ENCODE measurements at regions not wholly inside any gene's neighbourhood (a gene's known extent, or its start where the extent isn't known, plus 50 kb on each side); places are given as distances from the start of the nearest gene placed in this dataset.
"Not testable (repeated sequence)": the region's sequence is repeated elsewhere in the genome, so short reads cannot be mapped to it uniquely, and the experiment has no call there.

DNA sequence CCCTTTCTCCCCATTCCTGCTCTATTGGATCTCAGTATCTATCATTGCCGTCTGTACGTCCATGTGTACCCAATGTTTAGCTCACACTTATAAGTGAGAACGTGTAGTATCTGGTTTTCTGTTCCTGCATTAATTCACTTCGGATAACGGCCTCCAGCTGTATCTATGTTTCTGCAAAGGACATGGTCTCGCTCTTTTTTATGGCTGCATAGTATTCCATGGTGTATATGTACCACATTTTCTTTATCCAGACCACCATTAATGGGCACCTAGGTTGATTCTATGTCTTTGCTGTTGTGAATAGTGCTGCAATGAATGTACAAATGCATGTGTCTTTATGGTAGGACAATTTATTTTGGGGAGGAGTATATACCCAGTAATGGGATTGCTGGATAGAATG is 94.4 kb upstream of the MPP7 start:
- H3K4me1 ChIP-seq (ENCODE audit: insufficient read depth, low read length, poor library complexity, severe bottlenecking): no peaks in the 10 kb centered on the region
- H3K27me3 ChIP-seq (ENCODE audit: insufficient read depth, low read length, poor library complexity, severe bottlenecking): no peaks in the 10 kb centered on the region
- no peaks in the 10 kb centered on the region for H4K20me1 ChIP-seq (ENCODE audit: insufficient read depth, low read length, poor library complexity, severe bottlenecking)
- no peaks in the 10 kb centered on the region for H3K9me3 ChIP-seq (ENCODE audit: insufficient read depth, low read depth, low read length)
- H3K36me3 ChIP-seq (ENCODE audit: insufficient read depth, low read length): no peaks in the 10 kb centered on the region
- no peaks in the 10 kb centered on the region for H3F3A ChIP-seq (ENCODE audit: low read depth)
- no peak overlapping the region for H3K4me3 ChIP-seq (ENCODE audit: low read length, poor library complexity, severe bottlenecking)
- H3K79me2 ChIP-seq (ENCODE audit: insufficient read depth, low read length): no peaks in the 10 kb centered on the region
- TF ChIP-seq, protein P1, sequence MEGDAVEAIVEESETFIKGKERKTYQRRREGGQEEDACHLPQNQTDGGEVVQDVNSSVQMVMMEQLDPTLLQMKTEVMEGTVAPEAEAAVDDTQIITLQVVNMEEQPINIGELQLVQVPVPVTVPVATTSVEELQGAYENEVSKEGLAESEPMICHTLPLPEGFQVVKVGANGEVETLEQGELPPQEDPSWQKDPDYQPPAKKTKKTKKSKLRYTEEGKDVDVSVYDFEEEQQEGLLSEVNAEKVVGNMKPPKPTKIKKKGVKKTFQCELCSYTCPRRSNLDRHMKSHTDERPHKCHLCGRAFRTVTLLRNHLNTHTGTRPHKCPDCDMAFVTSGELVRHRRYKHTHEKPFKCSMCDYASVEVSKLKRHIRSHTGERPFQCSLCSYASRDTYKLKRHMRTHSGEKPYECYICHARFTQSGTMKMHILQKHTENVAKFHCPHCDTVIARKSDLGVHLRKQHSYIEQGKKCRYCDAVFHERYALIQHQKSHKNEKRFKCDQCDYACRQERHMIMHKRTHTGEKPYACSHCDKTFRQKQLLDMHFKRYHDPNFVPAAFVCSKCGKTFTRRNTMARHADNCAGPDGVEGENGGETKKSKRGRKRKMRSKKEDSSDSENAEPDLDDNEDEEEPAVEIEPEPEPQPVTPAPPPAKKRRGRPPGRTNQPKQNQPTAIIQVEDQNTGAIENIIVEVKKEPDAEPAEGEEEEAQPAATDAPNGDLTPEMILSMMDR (conservative IDR thresholded peaks at IDR 0.05; ENCODE audit: low read length): no peak
- no peak for TF ChIP-seq EZH2phosphoT487 (IDR thresholded peaks at IDR 0.05; ENCODE audit: borderline replicate concordance)
- H2AFZ ChIP-seq (ENCODE audit: low read length): no peak overlapping the region
- no peaks in the 10 kb centered on the region for H3K9me2 ChIP-seq (replicated peaks; ENCODE audit: low read depth, low read length)
- no peak overlapping the region for H3K9ac ChIP-seq (ENCODE audit: low read depth, low read length, poor library complexity, severe bottlenecking)
- H3K4me2 ChIP-seq (ENCODE audit: low read depth, low read length, poor library complexity, severe bottlenecking): no peak overlapping the region

DNA sequence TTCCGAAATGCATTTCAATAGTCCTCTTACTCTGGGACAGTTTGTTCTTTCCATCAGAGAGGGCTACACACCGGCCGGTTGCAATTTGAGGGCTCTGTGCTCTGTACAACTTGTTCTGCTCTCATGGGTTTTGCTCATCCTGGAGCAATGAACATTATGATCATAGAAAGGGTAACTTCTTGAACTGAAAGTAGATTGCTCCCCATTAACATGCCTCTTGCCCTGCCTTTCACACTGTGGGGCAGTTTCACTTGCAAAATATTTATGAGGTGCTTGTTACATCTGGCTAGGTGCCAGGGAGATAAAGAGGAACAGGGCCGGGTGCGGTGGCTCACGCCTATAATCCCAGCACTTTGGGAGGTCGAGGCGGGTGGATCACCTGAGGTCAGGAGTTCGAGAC is 97.3 kb upstream of the MPP7 start:
- Histone ChIP-seq H3K27me3 (ENCODE audit: insufficient read depth, low read length, poor library complexity, severe bottlenecking) (no peaks in the 10 kb centered on the region), H3K4me2 (ENCODE audit: low read depth, low read length, poor library complexity, severe bottlenecking) (no peak overlapping the region), H3K9ac (ENCODE audit: low read depth, low read length, poor library complexity, severe bottlenecking) (no peak overlapping the region), H3K9me2 (replicated peaks; ENCODE audit: low read depth, low read length) (no peaks in the 10 kb centered on the region), H2AFZ (ENCODE audit: low read length) (no peak overlapping the region), H3K4me3 (ENCODE audit: low read length, poor library complexity, severe bottlenecking) (no peak overlapping the region), H4K20me1 (ENCODE audit: insufficient read depth, low read length, poor library complexity, severe bottlenecking) (no peaks in the 10 kb centered on the region), H3K36me3 (ENCODE audit: insufficient read depth, low read length) (no peaks in the 10 kb centered on the region), H3F3A (ENCODE audit: low read depth) (no peaks in the 10 kb centered on the region), H3K9me3 (ENCODE audit: insufficient read depth, low read depth, low read length) (no peaks in the 10 kb centered on the region), H3K79me2 (ENCODE audit: insufficient read depth, low read length) (no peaks in the 10 kb centered on the region), H3K4me1 (ENCODE audit: insufficient read depth, low read length, poor library complexity, severe bottlenecking) (no peaks in the 10 kb centered on the region)
- TF ChIP-seq, protein P1 (conservative IDR thresholded peaks at IDR 0.05; ENCODE audit: low read length): no peak
- no peak for TF ChIP-seq EZH2phosphoT487 (IDR thresholded peaks at IDR 0.05; ENCODE audit: borderline replicate concordance)

DNA sequence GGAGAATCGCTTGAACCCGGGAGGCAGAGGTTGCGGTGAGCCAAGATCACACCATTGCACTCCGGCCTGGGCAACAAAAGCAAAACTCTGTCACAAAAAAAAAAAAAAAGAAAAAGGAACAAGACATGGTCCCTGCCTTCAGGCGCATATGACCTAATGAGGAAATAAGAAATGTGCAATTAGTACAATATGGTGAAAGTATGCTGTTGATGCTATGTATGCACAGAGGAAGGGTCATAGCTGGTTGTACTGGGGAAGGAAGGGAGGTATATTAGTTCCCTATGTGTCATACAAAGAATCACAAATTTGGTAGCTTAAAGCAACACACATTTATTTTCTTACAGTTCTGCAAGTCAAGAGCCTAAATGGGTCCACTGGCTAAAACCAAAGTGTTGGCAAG is 97.8 kb upstream of the MPP7 start:
- no peak for TF ChIP-seq EZH2phosphoT487 (IDR thresholded peaks at IDR 0.05; ENCODE audit: borderline replicate concordance)
- TF ChIP-seq, protein P1 (conservative IDR thresholded peaks at IDR 0.05; ENCODE audit: low read length): no peak
- Histone ChIP-seq H3K4me2 (ENCODE audit: low read depth, low read length, poor library complexity, severe bottlenecking) (no peak overlapping the region), H3K36me3 (ENCODE audit: insufficient read depth, low read length) (no peaks in the 10 kb centered on the region), H3K27me3 (ENCODE audit: insufficient read depth, low read length, poor library complexity, severe bottlenecking) (no peaks in the 10 kb centered on the region), H3K4me1 (ENCODE audit: insufficient read depth, low read length, poor library complexity, severe bottlenecking) (no peaks in the 10 kb centered on the region), H2AFZ (ENCODE audit: low read length) (no peak overlapping the region), H3F3A (ENCODE audit: low read depth) (no peaks in the 10 kb centered on the region), H3K9ac (ENCODE audit: low read depth, low read length, poor library complexity, severe bottlenecking) (no peak overlapping the region), H4K20me1 (ENCODE audit: insufficient read depth, low read length, poor library complexity, severe bottlenecking) (no peaks in the 10 kb centered on the region), H3K9me2 (replicated peaks; ENCODE audit: low read depth, low read length) (no peaks in the 10 kb centered on the region), H3K79me2 (ENCODE audit: insufficient read depth, low read length) (no peaks in the 10 kb centered on the region), H3K4me3 (ENCODE audit: low read length, poor library complexity, severe bottlenecking) (no peak overlapping the region), H3K9me3 (ENCODE audit: insufficient read depth, low read depth, low read length) (no peaks in the 10 kb centered on the region)

DNA sequence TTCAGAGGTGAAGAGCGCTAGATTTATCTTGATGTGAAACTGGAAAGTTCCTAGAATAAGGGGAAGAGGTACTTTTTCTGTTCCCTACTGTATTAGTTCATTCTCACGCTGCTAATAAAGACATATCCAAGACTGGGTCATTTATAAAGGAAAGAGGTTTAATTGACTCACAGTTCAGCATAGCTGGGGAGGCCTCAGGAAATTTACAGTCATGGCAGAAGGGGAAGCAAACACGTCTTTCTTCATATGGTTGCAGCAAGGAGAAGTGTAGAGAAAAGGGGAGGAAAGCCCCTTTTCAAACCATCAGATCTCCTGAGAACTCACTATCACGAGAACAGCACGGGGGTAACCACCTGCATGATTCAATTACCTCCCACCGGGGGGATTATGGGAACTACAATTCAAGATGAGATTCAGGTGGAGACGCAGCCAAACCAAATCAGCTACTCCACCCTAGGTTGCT is 99.8 kb upstream of the MPP7 start:
- H3K9me2 ChIP-seq (replicated peaks; ENCODE audit: low read depth, low read length); H3K36me3 ChIP-seq (ENCODE audit: insufficient read depth, low read length); H3K4me3 ChIP-seq (ENCODE audit: low read length, poor library complexity, severe bottlenecking); H3K4me1 ChIP-seq (ENCODE audit: insufficient read depth, low read length, poor library complexity, severe bottlenecking); H4K20me1 ChIP-seq (ENCODE audit: insufficient read depth, low read length, poor library complexity, severe bottlenecking); H3K27me3 ChIP-seq (ENCODE audit: insufficient read depth, low read length, poor library complexity, severe bottlenecking); H3K4me2 ChIP-seq (ENCODE audit: low read depth, low read length, poor library complexity, severe bottlenecking); H2AFZ ChIP-seq (ENCODE audit: low read length); H3K9ac ChIP-seq (ENCODE audit: low read depth, low read length, poor library complexity, severe bottlenecking); H3F3A ChIP-seq (ENCODE audit: low read depth); H3K9me3 ChIP-seq (ENCODE audit: insufficient read depth, low read depth, low read length); H3K79me2 ChIP-seq (ENCODE audit: insufficient read depth, low read length): not testable (repeated sequence)

All from Loucy (cell line).